Coronary artery (tissue), 2 donors: ENCODE measurements at regions not wholly inside any gene's neighbourhood (a gene's known extent, or its start where the extent isn't known, plus 50 kb on each side); places are given as distances from the start of the nearest gene placed in this dataset.

Experiments
- DNase-seq: peaks from one replicate; pipeline ENCODE4 v3.0.0-alpha.2; 2017; ENCODE audit warnings: low spot score
- H3K27ac ChIP-seq, 2 donors: fragments of 200-600 bp; sonication (generic); one replicate each; pipeline ENCODE4 v1.5.1; 2016 to 2019
- H3K4me3 ChIP-seq: fragments of 200-600 bp; sonication (generic); 2 replicates; pipeline ENCODE4 v1.5.1; 2016; ENCODE audit warnings: mild to moderate bottlenecking, moderate library complexity
- TF ChIP-seq, protein P1 (sequence below): fragments of 200-600 bp; sonication (generic); IDR thresholded peaks from one replicate; pipeline ENCODE4 v1.5.1; 2019; ENCODE audit warnings: antibody characterized with exemption

DNA sequence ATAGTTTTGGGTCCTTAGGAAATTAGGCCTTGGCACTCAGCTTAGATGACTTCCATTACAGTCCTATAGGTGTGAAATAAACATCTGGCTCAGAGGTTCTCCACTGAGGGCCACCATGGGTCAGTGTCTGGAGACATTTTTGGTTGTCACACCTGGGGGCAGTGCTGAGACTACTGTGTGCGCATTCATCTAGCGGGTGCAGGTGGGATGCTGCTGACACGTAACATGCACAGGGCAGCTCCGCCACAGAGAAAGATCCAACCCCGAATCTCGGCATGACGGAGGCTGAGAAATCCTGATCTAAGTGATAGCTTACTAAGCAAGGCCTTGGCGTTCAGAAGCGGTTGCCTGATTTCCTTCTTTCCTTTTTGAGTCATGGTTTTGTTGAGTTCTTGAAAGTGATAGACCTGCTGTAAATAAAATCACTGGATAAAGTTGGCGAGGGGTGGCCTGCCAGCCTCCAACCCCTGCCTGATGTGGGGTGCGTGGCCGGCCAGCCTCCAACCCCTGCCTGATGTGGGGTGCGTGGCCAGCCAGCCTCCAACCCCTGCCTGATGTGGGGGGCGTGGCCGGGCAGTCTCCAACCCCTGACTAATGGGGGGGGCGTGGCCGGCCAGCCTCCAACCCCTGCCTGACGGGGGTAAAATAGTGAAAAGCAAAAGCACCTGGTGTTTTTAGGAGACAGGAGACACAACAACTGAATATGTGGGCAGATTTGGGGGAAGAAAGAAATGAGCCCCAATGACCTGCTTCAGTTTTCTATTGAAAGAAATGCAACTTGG, 158.1 kb downstream of the CDH26 start:
- Histone ChIP-seq H3K4me3 (no peak overlapping the region), H3K27ac (no peak overlapping the region)
- DNase-seq = no peak
- TF ChIP-seq, protein P1, sequence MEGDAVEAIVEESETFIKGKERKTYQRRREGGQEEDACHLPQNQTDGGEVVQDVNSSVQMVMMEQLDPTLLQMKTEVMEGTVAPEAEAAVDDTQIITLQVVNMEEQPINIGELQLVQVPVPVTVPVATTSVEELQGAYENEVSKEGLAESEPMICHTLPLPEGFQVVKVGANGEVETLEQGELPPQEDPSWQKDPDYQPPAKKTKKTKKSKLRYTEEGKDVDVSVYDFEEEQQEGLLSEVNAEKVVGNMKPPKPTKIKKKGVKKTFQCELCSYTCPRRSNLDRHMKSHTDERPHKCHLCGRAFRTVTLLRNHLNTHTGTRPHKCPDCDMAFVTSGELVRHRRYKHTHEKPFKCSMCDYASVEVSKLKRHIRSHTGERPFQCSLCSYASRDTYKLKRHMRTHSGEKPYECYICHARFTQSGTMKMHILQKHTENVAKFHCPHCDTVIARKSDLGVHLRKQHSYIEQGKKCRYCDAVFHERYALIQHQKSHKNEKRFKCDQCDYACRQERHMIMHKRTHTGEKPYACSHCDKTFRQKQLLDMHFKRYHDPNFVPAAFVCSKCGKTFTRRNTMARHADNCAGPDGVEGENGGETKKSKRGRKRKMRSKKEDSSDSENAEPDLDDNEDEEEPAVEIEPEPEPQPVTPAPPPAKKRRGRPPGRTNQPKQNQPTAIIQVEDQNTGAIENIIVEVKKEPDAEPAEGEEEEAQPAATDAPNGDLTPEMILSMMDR = no peak

- H3K27ac ChIP-seq = no peak overlapping the region
- no peak for DNase-seq
- H3K4me3 ChIP-seq = no peak overlapping the region
- TF ChIP-seq, protein P1 = no peak
These were observed 158.8 kb downstream of the CDH26 start for GRCh38 chr20:60117065-60117464.

DNA sequence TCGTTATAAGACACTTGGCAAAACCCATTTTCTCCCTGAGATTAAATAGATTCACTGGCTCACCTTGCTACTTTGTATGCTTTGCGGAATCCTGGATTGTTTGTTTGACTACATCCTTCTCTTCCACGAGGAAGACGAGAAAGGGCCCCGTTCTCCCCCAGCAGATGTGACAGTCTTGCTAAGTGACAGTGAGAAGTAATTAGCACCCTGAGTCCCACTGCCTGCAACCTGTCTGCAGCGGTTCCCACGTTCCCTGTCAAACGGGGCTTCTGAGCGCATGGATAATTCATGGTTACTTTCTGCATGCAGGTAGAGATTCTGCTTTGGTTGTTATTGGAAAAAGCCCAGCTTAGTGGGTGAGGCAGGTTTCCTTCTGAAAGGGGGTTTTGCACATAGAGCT, 163.7 kb downstream of the CDH26 start:
- DNase-seq = no peak
- TF ChIP-seq, protein P1 = no peak
- no peak overlapping the region for H3K4me3 ChIP-seq

GRCh38 chr20:60122671-60123070, 164.4 kb downstream of the CDH26 start:
- TF ChIP-seq, protein P1 = no peak
- Histone ChIP-seq H3K4me3 (no peak overlapping the region), H3K27ac (no peak overlapping the region)
- no peak for DNase-seq

More for the DNA sequence above, 163.7 kb downstream of the CDH26 start:
- H3K27ac ChIP-seq = no peak overlapping the region

GRCh38 chr20:60123096-60123495, 164.9 kb downstream of the CDH26 start:
- H3K27ac ChIP-seq = no peak overlapping the region
- no peak overlapping the region for H3K4me3 ChIP-seq
- TF ChIP-seq, protein P1 = no peak
- DNase-seq = no peak

DNA sequence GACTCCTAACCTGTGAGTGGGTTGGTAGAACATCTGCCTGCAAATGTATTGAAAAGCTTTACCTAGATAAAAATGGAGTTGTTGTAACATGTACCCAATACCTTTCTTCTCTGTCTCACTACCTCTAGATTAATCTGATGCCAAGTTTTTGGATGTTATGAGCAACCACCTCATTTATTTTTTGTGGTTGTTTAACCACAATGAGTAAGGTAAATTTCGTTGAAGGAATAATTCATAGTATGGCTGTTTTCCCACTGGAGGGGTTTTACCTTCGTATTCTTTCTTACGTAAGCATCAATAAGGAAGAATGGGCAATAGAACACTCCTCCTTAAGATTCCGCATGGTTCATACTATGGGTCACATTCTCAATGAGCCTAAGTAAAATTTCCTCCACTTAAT, 165.4 kb downstream of the CDH26 start:
- no peak overlapping the region for H3K27ac ChIP-seq
- no peak overlapping the region for H3K4me3 ChIP-seq
- no peak for DNase-seq
- TF ChIP-seq, protein P1 = no peak

- H3K4me3 ChIP-seq = no peak overlapping the region
- no peak overlapping the region for H3K27ac ChIP-seq
- DNase-seq = no peak
- TF ChIP-seq, protein P1 = no peak
These were observed 166.7 kb downstream of the CDH26 start for GRCh38 chr20:60124776-60125381.
